GM19455 (cell line): ENCODE measurements at regions not wholly inside any gene's neighbourhood (a gene's known extent, or its start where the extent isn't known, plus 50 kb on each side); places are given as distances from the start of the nearest gene placed in this dataset.

Experiments used
- ATAC-seq: cut with Tn5 transposase; IDR thresholded peaks from one replicate; pipeline ENCODE4 v1.9.1; 2021; ENCODE audit not compliant: unreplicated experiment

DNA sequence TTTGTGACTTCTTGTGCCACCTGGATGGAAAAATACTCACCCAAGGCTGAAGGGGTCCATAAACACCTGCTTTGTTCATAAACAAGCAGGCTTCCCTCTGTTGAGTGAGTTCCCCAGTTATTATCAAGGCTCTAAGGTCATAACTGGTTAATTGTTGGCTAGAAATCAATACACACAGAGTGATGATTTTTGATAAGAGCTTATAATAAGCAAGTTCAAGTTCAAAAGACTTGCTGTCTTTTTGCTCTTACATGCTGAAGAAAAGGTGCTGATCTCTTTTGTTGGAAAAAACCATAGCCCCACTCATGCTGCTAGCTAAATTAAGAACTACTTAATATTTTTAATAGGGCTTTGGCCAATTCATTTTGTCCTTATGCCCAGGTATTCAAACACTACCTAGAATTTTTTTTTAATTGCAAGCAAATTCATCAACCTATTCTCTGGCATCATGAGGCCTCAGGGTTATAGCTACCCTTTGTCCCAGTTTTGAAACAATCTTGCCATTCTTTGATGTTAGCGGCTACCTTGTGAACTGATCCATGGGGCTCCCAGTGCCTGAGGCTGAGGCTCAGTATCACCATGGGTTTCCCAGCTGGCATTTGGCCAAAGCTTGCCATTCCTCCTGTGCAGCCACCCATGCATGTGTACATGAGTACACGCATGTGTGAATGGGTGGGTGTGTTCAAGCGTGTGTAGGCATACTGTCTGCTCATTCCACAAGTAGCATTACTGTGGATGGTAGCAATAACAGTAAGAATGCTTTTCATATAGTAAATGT, 127.6 kb upstream of the LPP start:
- ATAC-seq: no peak

DNA sequence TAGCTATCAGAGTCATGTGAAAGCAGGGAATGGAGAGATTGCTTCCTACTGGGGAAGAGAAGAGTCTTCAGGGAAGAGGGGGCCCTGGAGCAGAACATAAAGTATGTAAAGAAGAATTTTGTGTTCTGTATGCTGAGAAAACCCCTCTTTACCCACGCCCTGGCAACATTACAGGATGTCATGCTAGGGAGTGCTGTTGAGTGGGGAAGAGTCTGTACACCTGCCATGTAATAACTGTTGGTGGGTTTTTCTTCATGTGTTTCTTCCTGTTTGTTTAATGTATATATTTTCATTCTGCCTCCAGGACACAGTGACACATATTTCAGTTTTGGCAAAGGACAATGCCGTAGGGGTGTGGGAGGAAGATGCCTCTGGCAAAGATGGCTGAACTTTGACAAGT, 122.8 kb upstream of the LPP start:
- ATAC-seq: no peak

DNA sequence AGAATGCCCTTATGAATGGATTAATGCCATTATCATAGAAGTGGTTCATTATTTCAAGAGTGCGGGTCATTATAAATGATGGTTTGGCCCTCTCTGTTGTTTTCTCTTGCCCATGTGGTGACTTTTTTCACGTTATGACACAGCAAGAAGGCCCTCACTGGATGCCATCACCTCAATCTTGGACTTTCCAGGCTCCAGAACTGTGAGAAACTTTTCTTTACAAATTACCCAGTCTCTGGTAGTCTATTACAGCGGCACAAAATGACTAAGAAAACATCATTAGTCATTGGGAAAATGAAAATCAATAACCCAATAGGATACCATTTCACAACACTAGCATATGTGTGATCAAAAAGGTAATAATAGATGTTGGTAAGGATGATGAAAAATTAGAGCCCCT, 119.0 kb upstream of the LPP start:
- no peak for ATAC-seq

- ATAC-seq: no peak
These were observed 117.4 kb upstream of the LPP start for GRCh38 chr3:188036375-188037194.

- no peak for ATAC-seq
These were observed 116.7 kb upstream of the LPP start for GRCh38 chr3:188037195-188037718.

DNA sequence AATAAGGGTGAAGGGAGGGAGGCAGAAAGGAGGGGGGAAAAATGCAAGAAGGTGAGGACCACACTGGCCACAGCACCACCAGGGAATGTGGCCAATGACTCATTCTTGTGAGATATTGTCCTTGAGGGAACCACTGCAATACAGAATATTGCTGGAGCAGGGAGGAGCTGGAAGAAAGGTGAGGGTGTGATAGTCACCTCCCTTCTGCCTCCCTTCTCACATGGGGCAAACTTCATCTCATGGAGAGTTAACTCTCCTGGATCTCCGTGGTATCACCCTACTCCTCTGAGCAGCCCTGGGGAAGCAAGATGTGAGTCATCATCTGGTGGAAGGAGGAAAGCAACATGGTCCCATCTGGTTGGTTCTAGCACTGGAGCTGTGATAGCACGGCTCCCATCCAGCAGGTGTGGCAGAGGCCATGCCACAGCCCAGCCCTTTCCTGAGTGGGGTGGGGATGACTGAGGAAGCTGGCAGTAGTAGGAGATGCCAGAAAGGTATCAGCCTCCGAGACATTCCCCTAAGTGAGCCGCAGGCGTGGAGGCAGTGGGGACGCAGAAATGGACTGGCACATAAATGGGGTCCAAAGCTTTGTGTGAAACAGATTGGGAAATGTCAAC, 115.9 kb upstream of the LPP start:
- ATAC-seq: no peak

DNA sequence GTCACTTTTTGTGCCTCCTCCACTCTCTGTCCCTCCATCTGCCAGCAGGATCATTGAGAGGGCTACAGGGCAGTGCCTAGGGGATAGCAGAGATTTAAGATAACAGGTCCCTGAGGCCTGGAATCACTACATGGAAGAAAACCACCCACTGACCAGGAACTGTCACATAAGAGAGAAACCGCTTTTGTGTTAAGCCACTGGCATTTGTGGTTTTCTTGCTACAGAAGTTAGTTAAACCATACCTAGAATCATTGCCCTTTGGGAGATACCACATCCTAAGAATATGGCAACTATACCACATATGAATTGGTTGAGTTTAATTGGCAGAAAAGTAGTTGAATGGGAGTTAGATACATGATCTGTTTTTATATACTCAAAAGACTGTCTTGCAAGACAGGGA, 112.8 kb upstream of the LPP start:
- ATAC-seq: no peak

GRCh38 chr3:188041895-188042294, 112.1 kb upstream of the LPP start:
- no peak for ATAC-seq

GRCh38 chr3:188042466-188042865, 111.5 kb upstream of the LPP start:
- no peak for ATAC-seq

DNA sequence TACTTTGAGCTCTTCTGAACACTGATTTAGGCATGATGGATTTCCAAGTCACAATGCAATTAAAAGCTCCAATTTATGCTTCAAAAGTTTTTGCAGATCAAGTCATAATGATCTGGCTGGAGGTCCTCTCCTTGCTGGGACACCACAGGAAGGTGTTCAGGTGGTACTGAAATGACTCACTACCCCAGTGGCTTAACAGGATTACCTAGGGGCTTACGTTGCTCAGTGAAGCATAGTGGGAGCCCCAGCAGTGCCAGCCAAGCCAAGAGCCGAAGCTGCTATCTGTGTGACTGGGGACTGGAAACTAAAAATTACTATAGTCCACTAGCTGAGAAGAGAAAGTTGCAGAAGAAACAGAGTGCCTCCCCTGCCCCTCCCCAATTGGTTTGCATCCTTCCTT, 110.1 kb upstream of the LPP start:
- no peak for ATAC-seq

GRCh38 chr3:188046561-188047211, 107.3 kb upstream of the LPP start:
- no peak for ATAC-seq

GRCh38 chr3:188047536-188047935, 106.4 kb upstream of the LPP start:
- ATAC-seq: no peak

DNA sequence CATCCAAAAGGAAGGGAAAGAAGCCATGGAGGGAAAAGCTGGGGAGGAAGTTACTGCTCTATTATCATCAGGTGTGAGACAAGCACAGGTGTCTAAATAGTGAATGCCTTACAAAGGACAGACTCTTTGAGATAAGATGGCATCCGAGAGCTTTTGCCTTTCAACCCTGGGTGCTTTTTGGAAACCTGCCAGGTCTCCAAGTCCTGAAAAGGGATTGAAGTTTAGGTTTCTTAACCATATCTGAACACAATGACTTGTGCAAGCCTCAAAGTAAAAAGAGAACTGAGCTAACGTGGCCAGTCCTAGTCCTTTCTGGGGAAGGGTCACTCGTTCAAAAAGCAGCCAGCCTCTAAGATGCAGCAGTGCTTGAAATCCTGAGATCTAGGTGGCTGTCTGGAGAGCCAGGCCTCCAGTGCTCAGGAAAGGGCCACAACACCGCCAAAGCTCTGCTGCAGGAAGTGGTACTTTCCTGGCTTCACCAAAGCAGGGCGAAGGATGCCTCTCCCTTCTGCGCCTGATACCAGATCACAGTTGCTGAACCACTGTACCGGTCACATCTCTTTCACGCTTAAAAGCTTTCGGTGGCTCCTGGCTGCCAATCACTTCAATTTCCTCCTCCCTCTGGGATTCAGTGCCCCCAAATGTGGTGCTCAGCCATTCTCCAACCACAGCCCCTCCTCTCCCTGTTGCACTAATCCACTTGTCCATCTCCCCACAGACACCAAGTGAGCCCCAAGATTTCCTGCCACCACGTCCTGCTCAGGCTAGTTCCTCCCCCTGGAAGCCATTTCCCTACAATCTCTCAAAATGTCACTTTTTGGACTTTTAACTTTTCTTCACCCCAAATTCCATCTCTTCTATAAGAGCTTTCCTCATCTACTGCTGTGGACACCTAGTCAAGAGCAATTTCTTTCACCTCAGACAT, 104.1 kb upstream of the LPP start:
- ATAC-seq: no peak

- ATAC-seq: no peak
These were observed 102.2 kb upstream of the LPP start for GRCh38 chr3:188051801-188052168.

- no peak for ATAC-seq
These were observed 101.6 kb upstream of the LPP start for GRCh38 chr3:188052169-188053035.

DNA sequence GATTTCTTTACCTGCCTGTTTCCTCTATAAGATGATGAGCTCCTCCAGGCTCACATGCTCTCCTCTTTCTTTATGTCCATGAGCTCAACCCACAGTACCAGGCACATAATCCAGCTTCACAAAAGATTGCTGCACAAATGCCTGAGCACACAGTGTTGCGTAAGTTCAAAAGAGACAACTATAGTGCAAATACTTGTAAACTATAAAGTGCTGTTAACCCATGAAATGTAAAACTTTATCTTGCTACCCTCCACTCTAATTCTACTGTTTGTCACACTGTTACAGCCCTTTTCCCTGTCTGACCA, 101.0 kb upstream of the LPP start:
- ATAC-seq: no peak

DNA sequence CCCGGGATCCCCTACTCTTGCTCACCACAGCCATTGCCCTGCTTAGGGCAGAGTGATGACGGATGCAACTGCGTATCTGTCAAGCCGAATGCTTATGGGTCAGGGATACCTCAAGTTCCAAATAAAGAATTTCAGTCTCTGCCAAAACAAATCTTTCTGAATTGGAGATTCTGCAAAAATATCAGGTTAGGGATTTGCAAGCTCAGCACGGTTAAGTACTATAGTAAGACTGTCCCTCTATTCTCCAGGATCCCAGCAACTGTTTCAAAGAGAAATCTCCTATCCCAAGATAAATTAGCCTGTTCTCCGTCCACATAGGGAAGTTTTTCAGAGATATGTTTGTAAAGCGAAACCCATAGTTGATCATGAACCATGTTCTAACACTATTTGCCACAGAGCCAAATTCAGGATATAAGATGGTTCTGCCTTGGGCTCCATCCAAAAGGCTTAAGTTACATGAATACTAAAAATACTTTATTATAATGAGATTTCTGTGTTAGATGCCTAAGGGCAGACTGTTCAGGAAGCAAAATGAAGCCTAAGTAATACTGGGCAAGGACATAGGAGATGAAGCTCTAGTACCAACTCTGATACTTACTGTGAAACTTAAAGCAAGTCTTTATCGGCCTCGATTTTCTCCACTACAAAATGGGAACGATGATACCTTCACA, 100.1 kb upstream of the LPP start:
- ATAC-seq: no peak

- no peak for ATAC-seq
These were observed 99.4 kb upstream of the LPP start for GRCh38 chr3:188054541-188054940.

DNA sequence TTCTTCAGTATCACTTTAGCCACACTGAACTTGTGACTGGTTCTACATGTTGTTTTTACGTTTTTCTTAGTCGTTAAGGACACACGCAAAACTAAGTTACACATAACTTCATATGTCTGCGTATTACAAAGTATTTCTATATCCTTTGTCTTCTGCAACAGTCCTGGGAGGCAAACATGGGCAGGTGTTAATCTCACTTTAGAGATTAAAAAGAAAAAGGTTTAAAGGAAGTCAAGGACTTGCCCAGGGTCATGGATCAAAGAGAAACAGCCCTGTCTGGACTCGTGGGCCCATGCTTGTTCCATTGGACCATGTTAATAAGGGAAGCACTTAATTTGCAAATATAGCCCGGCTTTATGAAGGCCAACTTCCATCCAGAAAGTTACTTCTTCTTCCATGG, 98.6 kb upstream of the LPP start:
- no peak for ATAC-seq
